ENCODE measurements at regions not wholly inside any gene's neighbourhood (a gene's known extent, or its start where the extent isn't known, plus 50 kb on each side); places are given as distances from the start of the nearest gene placed in this dataset.

DNA sequence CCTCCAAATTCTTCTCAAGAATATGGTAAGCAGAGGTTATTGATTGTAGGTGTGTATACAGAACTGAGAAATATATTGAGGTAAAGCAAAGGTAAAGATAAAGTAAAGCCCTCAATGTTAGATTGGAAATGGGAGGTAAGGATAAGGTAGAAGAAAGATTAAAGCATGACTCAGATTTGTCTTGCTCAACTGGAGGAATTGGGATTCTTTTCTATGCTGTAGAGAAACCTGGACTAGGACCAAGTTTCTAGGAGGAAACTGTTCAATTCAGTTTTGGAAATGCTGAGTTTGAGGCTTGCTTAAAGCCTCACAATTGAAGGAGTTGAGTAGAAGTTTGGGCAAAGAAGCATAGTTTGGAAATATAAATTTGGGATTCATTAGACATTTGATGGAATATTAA is 634.0 kb upstream of the PTCHD4 start:
- TF ChIP-seq SMC3 (IDR thresholded peaks at IDR 0.05; ENCODE audit: borderline replicate concordance, low read length) = no peak
- no peak for TF ChIP-seq NFIC (IDR thresholded peaks at IDR 0.05; ENCODE audit: low read depth, low read length)
- TF ChIP-seq, protein P1, sequence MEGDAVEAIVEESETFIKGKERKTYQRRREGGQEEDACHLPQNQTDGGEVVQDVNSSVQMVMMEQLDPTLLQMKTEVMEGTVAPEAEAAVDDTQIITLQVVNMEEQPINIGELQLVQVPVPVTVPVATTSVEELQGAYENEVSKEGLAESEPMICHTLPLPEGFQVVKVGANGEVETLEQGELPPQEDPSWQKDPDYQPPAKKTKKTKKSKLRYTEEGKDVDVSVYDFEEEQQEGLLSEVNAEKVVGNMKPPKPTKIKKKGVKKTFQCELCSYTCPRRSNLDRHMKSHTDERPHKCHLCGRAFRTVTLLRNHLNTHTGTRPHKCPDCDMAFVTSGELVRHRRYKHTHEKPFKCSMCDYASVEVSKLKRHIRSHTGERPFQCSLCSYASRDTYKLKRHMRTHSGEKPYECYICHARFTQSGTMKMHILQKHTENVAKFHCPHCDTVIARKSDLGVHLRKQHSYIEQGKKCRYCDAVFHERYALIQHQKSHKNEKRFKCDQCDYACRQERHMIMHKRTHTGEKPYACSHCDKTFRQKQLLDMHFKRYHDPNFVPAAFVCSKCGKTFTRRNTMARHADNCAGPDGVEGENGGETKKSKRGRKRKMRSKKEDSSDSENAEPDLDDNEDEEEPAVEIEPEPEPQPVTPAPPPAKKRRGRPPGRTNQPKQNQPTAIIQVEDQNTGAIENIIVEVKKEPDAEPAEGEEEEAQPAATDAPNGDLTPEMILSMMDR (IDR thresholded peaks at IDR 0.05 in 2 of 3, conservative IDR thresholded peaks at IDR 0.05 in 1 of 3; ENCODE audit: control insufficient read depth in 2 of 3, extremely low read depth in 1 of 3, insufficient read depth in 1 of 3, low read depth in 3 of 3, low read length in 3 of 3) = no peak
- no peak for TF ChIP-seq NFYB (IDR thresholded peaks at IDR 0.05; ENCODE audit: insufficient read depth, low read depth, low read length)
- TF ChIP-seq EZH2 (IDR thresholded peaks at IDR 0.05; ENCODE audit: borderline replicate concordance, control insufficient read depth, low read depth, low read length) = no peak
- TF ChIP-seq RFX5 (IDR thresholded peaks at IDR 0.05; ENCODE audit: low read depth, low read length) = no peak
- TF ChIP-seq EP300 (IDR thresholded peaks at IDR 0.05; ENCODE audit: borderline replicate concordance in 1 of 2, control insufficient read depth in 1 of 2, low read depth in 2 of 2, low read length in 2 of 2) = no peak
- TF ChIP-seq, protein P2, sequence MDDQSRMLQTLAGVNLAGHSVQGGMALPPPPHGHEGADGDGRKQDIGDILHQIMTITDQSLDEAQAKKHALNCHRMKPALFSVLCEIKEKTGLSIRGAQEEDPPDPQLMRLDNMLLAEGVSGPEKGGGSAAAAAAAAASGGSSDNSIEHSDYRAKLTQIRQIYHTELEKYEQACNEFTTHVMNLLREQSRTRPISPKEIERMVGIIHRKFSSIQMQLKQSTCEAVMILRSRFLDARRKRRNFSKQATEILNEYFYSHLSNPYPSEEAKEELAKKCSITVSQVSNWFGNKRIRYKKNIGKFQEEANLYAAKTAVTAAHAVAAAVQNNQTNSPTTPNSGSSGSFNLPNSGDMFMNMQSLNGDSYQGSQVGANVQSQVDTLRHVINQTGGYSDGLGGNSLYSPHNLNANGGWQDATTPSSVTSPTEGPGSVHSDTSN (IDR thresholded peaks at IDR 0.05; ENCODE audit: insufficient replicate concordance, low read depth, low read length) = no peak
- TF ChIP-seq RB1 (IDR thresholded peaks at IDR 0.05; ENCODE audit: borderline replicate concordance) = no peak
- TF ChIP-seq, protein P3, sequence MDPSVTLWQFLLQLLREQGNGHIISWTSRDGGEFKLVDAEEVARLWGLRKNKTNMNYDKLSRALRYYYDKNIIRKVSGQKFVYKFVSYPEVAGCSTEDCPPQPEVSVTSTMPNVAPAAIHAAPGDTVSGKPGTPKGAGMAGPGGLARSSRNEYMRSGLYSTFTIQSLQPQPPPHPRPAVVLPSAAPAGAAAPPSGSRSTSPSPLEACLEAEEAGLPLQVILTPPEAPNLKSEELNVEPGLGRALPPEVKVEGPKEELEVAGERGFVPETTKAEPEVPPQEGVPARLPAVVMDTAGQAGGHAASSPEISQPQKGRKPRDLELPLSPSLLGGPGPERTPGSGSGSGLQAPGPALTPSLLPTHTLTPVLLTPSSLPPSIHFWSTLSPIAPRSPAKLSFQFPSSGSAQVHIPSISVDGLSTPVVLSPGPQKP (IDR thresholded peaks at IDR 0.05; ENCODE audit: low read depth, low read length) = no peak
- TF ChIP-seq, protein P4, sequence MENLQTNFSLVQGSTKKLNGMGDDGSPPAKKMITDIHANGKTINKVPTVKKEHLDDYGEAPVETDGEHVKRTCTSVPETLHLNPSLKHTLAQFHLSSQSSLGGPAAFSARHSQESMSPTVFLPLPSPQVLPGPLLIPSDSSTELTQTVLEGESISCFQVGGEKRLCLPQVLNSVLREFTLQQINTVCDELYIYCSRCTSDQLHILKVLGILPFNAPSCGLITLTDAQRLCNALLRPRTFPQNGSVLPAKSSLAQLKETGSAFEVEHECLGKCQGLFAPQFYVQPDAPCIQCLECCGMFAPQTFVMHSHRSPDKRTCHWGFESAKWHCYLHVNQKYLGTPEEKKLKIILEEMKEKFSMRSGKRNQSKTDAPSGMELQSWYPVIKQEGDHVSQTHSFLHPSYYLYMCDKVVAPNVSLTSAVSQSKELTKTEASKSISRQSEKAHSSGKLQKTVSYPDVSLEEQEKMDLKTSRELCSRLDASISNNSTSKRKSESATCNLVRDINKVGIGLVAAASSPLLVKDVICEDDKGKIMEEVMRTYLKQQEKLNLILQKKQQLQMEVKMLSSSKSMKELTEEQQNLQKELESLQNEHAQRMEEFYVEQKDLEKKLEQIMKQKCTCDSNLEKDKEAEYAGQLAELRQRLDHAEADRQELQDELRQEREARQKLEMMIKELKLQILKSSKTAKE (IDR thresholded peaks at IDR 0.05; ENCODE audit: low read depth, poor library complexity, severe bottlenecking) = no peak

All from GM12878 (cell line).